ENCODE measurements at regions not wholly inside any gene's neighbourhood (a gene's known extent, or its start where the extent isn't known, plus 50 kb on each side); places are given as distances from the start of the nearest gene placed in this dataset.

- peaks cover 3% of the 10 kb centered on the region for H3K4me1 Mint-ChIP-seq
- DNase-seq = no peak
- no peak overlapping the region for H3K4me3 Mint-ChIP-seq
- H3K27ac Mint-ChIP-seq = no peak overlapping the region
- H3K27me3 Mint-ChIP-seq = no peaks in the 10 kb centered on the region
- peaks cover 8% of the 10 kb centered on the region for H3K9me3 Mint-ChIP-seq
- peaks cover 2% of the 10 kb centered on the region for H3K36me3 Mint-ChIP-seq
Measured at GRCh38 chr12:91394903-91395302, 212.3 kb upstream of the DCN start.

- no peak for DNase-seq
- H3K36me3 Mint-ChIP-seq = peaks cover 2% of the 10 kb centered on the region
- H3K27me3 Mint-ChIP-seq = no peaks in the 10 kb centered on the region
- no peak overlapping the region for H3K4me3 Mint-ChIP-seq
- no peaks in the 10 kb centered on the region for H3K4me1 Mint-ChIP-seq
- H3K27ac Mint-ChIP-seq = no peak overlapping the region
- peaks cover 8% of the 10 kb centered on the region for H3K9me3 Mint-ChIP-seq
Measured at GRCh38 chr12:91388573-91388972, 206.0 kb upstream of the DCN start.

GRCh38 chr12:91387461-91388134 lies 205.0 kb upstream of the DCN start:
- H3K27ac Mint-ChIP-seq = no peak overlapping the region
- H3K4me3 Mint-ChIP-seq = no peak overlapping the region
- no peaks in the 10 kb centered on the region for H3K27me3 Mint-ChIP-seq
- H3K9me3 Mint-ChIP-seq = peaks cover 8% of the 10 kb centered on the region
- H3K4me1 Mint-ChIP-seq = no peaks in the 10 kb centered on the region
- peaks cover 2% of the 10 kb centered on the region for H3K36me3 Mint-ChIP-seq
- no peak for DNase-seq

GRCh38 chr12:91384806-91385205 lies 202.2 kb upstream of the DCN start:
- Mint-ChIP-seq H3K4me1 (peaks cover 8% of the 10 kb centered on the region), H3K36me3 (no peaks in the 10 kb centered on the region), H3K9me3 (no peaks in the 10 kb centered on the region), H3K27ac (no peak overlapping the region), H3K27me3 (peaks cover 7% of the 10 kb centered on the region), H3K4me3 (no peak overlapping the region)
- DNase-seq = no peak

GRCh38 chr12:91384366-91384765 lies 201.7 kb upstream of the DCN start:
- no peak for DNase-seq
- Mint-ChIP-seq H3K36me3 (no peaks in the 10 kb centered on the region), H3K27ac (no peak overlapping the region), H3K4me3 (no peak overlapping the region), H3K9me3 (no peaks in the 10 kb centered on the region), H3K27me3 (peaks cover 7% of the 10 kb centered on the region), H3K4me1 (peaks cover 8% of the 10 kb centered on the region)

GRCh38 chr12:91383099-91383498 lies 200.5 kb upstream of the DCN start:
- Mint-ChIP-seq H3K27ac (no peak overlapping the region), H3K4me3 (no peak overlapping the region), H3K4me1 (peaks cover 8% of the 10 kb centered on the region), H3K36me3 (no peaks in the 10 kb centered on the region), H3K27me3 (peaks cover 14% of the 10 kb centered on the region), H3K9me3 (no peaks in the 10 kb centered on the region)
- DNase-seq = no peak

- H3K4me1 Mint-ChIP-seq = peaks cover 8% of the 10 kb centered on the region
- no peak overlapping the region for H3K27ac Mint-ChIP-seq
Measured at GRCh38 chr12:91382081-91382543, 199.5 kb upstream of the DCN start.

GRCh38 chr12:91381309-91381804 lies 198.7 kb upstream of the DCN start:
- DNase-seq = peak; percentile 9
- Mint-ChIP-seq H3K4me3 (peak overlapping the region; percentile 83), H3K27ac (no peak overlapping the region)

More at GRCh38 chr12:91382081-91382543, 199.5 kb upstream of the DCN start:
- Mint-ChIP-seq H3K4me3 (peak overlapping the region; percentile 83), H3K9me3 (no peaks in the 10 kb centered on the region), H3K36me3 (no peaks in the 10 kb centered on the region), H3K27me3 (peaks cover 14% of the 10 kb centered on the region)
- peak; percentile 72 for DNase-seq

GRCh38 chr12:91380631-91381030 lies 198.0 kb upstream of the DCN start:
- Mint-ChIP-seq H3K4me1 (peaks cover 8% of the 10 kb centered on the region), H3K9me3 (no peaks in the 10 kb centered on the region), H3K36me3 (no peaks in the 10 kb centered on the region), H3K27ac (no peak overlapping the region), H3K27me3 (peaks cover 14% of the 10 kb centered on the region), H3K4me3 (no peak overlapping the region)
- no peak for DNase-seq

More at GRCh38 chr12:91381309-91381804, 198.7 kb upstream of the DCN start:
- peaks cover 14% of the 10 kb centered on the region for H3K27me3 Mint-ChIP-seq
- H3K4me1 Mint-ChIP-seq = peaks cover 8% of the 10 kb centered on the region
- H3K9me3 Mint-ChIP-seq = no peaks in the 10 kb centered on the region
- no peaks in the 10 kb centered on the region for H3K36me3 Mint-ChIP-seq

- no peaks in the 10 kb centered on the region for H3K9me3 Mint-ChIP-seq
- no peaks in the 10 kb centered on the region for H3K36me3 Mint-ChIP-seq
- DNase-seq = no peak
- peaks cover 8% of the 10 kb centered on the region for H3K4me1 Mint-ChIP-seq
- no peak overlapping the region for H3K27ac Mint-ChIP-seq
- peaks cover 14% of the 10 kb centered on the region for H3K27me3 Mint-ChIP-seq
- H3K4me3 Mint-ChIP-seq = no peak overlapping the region
Measured at GRCh38 chr12:91379051-91379775, 196.6 kb upstream of the DCN start.

- no peaks in the 10 kb centered on the region for H3K36me3 Mint-ChIP-seq
- peaks cover 14% of the 10 kb centered on the region for H3K27me3 Mint-ChIP-seq
- peaks cover 8% of the 10 kb centered on the region for H3K4me1 Mint-ChIP-seq
- no peak overlapping the region for H3K27ac Mint-ChIP-seq
- no peak overlapping the region for H3K4me3 Mint-ChIP-seq
- DNase-seq = no peak
- no peaks in the 10 kb centered on the region for H3K9me3 Mint-ChIP-seq
Measured at GRCh38 chr12:91377436-91377835, 194.8 kb upstream of the DCN start.

- no peak for DNase-seq
- Mint-ChIP-seq H3K27me3 (no peaks in the 10 kb centered on the region), H3K27ac (no peak overlapping the region), H3K4me3 (no peak overlapping the region), H3K9me3 (no peaks in the 10 kb centered on the region), H3K36me3 (no peaks in the 10 kb centered on the region), H3K4me1 (no peaks in the 10 kb centered on the region)
Measured at GRCh38 chr12:91373086-91373485, 190.5 kb upstream of the DCN start.

GRCh38 chr12:91370086-91370868 lies 187.7 kb upstream of the DCN start:
- H3K9me3 Mint-ChIP-seq = no peaks in the 10 kb centered on the region
- no peak overlapping the region for H3K27ac Mint-ChIP-seq
- H3K36me3 Mint-ChIP-seq = no peaks in the 10 kb centered on the region
- no peaks in the 10 kb centered on the region for H3K4me1 Mint-ChIP-seq
- no peaks in the 10 kb centered on the region for H3K27me3 Mint-ChIP-seq
- H3K4me3 Mint-ChIP-seq = no peak overlapping the region
- DNase-seq = no peak

- Mint-ChIP-seq H3K4me1 (no peaks in the 10 kb centered on the region), H3K9me3 (no peaks in the 10 kb centered on the region), H3K27ac (no peak overlapping the region)
Measured at GRCh38 chr12:91368613-91369012, 186.0 kb upstream of the DCN start.

GRCh38 chr12:91367234-91367849 lies 184.7 kb upstream of the DCN start:
- H3K36me3 Mint-ChIP-seq = no peaks in the 10 kb centered on the region
- H3K27ac Mint-ChIP-seq = no peak overlapping the region
- no peak for DNase-seq
- H3K9me3 Mint-ChIP-seq = no peaks in the 10 kb centered on the region
- H3K27me3 Mint-ChIP-seq = peaks cover under 1% of the 10 kb centered on the region
- no peaks in the 10 kb centered on the region for H3K4me1 Mint-ChIP-seq
- H3K4me3 Mint-ChIP-seq = no peak overlapping the region

More at GRCh38 chr12:91368613-91369012, 186.0 kb upstream of the DCN start:
- Mint-ChIP-seq H3K27me3 (no peaks in the 10 kb centered on the region), H3K36me3 (no peaks in the 10 kb centered on the region), H3K4me3 (no peak overlapping the region)
- no peak for DNase-seq
